ENCODE measurements at regions not wholly inside any gene's neighbourhood (a gene's known extent, or its start where the extent isn't known, plus 50 kb on each side); places are given as distances from the start of the nearest gene placed in this dataset.

GRCh38 chr1:193680247-193680923, 494.0 kb upstream of the B3GALT2 start:
- Histone ChIP-seq H3K4me3 (no peak overlapping the region), H3K4me1 (no peaks in the 10 kb centered on the region), H3K27ac (no peak overlapping the region), H3K36me3 (no peaks in the 10 kb centered on the region), H3K9me3 (no peaks in the 10 kb centered on the region), H3K27me3 (no peaks in the 10 kb centered on the region)
- no peak for DNase-seq (ENCODE audit: low spot score in 2 of 2)
- WGBS, 2 donors, result 39 to 41% methylated on average over 1 of the region's 1 CpG
- TF ChIP-seq POLR2A (IDR thresholded peaks at IDR 0.05), result no peak
- no peak for TF ChIP-seq EP300 (IDR thresholded peaks at IDR 0.05)
- TF ChIP-seq CTCF (IDR thresholded peaks at IDR 0.05), result no peak

DNA sequence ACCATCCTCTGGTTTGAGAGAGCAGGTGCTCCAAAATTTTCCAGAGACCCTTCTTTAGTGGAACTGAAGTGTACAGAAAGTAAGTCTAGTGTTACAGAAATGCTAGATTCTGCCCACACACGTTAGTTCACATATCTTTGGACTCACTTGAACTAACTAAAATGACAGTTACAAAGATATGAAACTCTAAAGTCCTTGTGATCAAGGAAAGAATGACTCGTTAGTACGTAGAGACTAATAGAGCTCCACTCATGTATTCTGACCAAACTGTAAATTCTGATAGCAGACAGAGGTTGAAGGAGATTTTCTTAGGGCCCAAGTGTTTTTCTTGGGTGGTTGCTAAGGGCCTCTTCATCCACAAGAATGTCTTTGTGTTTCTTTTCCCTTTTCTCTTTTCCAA, 491.5 kb upstream of the B3GALT2 start:
- H3K4me3 ChIP-seq, result no peak overlapping the region
- H3K9me3 ChIP-seq, result no peaks in the 10 kb centered on the region
- DNase-seq (ENCODE audit: low spot score in 2 of 2), result no peak
- no peaks in the 10 kb centered on the region for H3K4me1 ChIP-seq
- TF ChIP-seq POLR2A (IDR thresholded peaks at IDR 0.05), result no peak
- no peak for TF ChIP-seq CTCF (IDR thresholded peaks at IDR 0.05)
- H3K27ac ChIP-seq, result no peak overlapping the region
- H3K36me3 ChIP-seq, result no peaks in the 10 kb centered on the region
- 75 to 83% methylated on average over 3 of the region's 3 CpGs for WGBS, 2 donors
- no peaks in the 10 kb centered on the region for H3K27me3 ChIP-seq

DNA sequence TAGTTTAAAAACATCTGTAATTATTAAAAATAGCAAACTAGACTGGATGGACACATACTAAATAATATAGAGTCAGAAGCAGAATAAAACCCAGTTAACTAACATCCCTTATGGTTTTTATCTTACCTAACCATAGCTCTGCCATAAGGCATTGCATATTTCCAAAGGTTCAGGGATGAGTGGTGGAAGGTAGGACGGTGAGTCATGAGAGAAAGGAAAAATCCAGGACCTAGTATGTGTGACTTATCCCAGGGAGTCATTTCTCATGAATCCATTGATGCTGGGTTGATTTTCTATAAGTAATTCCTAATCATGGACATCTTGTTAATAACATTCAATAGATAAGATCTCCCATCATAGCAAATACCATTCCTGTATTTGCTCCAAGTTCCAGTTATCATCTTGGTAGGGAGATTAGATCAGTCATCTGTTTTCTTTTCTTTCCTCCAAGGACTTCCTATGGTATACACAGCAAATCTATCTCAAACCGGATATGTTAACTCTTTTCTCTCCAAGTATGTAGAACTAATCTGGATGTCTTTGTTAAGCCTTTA, 490.7 kb upstream of the B3GALT2 start:
- DNase-seq (ENCODE audit: low spot score in 2 of 2), result no peak
- no peaks in the 10 kb centered on the region for H3K4me1 ChIP-seq
- WGBS, 2 donors, result 37 to 83% methylated on average over 2 of the region's 2 CpGs
- H3K27me3 ChIP-seq, result no peaks in the 10 kb centered on the region
- no peak overlapping the region for H3K27ac ChIP-seq
- no peaks in the 10 kb centered on the region for H3K36me3 ChIP-seq
- H3K4me3 ChIP-seq, result no peak overlapping the region
- TF ChIP-seq POLR2A (IDR thresholded peaks at IDR 0.05), result no peak
- no peak for TF ChIP-seq EP300 (IDR thresholded peaks at IDR 0.05)
- TF ChIP-seq CTCF (IDR thresholded peaks at IDR 0.05), result no peak
- no peaks in the 10 kb centered on the region for H3K9me3 ChIP-seq

DNA sequence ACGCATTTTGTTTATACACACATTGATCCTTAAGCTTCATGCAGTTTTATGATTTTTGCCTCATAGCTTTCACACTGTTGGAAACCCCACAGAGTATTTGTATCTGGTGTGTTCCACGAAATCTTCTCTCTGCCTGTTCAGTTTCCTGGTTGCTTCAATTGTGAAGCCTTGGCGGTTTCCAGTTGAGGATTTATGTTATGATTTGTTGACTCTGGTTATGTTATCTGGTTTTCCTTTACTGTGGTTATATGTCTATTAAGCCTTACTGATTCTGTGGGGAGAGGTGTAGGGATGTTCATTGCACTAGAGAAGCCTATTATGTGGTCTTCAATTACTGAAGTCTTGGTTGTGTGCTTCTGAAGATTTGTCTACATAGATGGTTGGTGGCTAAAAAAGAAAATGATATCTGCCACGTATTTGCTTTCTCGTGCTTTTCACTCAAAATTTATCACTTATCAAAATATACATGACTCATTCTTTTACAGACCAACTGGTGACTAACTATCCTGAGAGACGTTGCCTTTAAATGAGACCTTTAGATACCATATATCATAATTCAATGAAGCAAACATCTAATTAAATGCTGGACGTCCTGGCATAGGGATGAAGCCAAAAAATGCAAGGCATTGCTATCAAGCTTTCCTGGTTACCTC, 488.0 kb upstream of the B3GALT2 start:
- 80 to 81% methylated on average over 7 of the region's 7 CpGs for WGBS, 2 donors

More for the DNA sequence above, 488.0 kb upstream of the B3GALT2 start:
- TF ChIP-seq EP300 (IDR thresholded peaks at IDR 0.05) (no peak), POLR2A (IDR thresholded peaks at IDR 0.05) (no peak), CTCF (IDR thresholded peaks at IDR 0.05) (no peak)
- Histone ChIP-seq H3K27ac (no peak overlapping the region), H3K4me3 (no peak overlapping the region), H3K27me3 (no peaks in the 10 kb centered on the region), H3K4me1 (no peaks in the 10 kb centered on the region), H3K9me3 (no peaks in the 10 kb centered on the region), H3K36me3 (no peaks in the 10 kb centered on the region)
- no peak for DNase-seq (ENCODE audit: low spot score in 2 of 2)
